ENCODE measurements at regions not wholly inside any gene's neighbourhood (a gene's known extent, or its start where the extent isn't known, plus 50 kb on each side); places are given as distances from the start of the nearest gene placed in this dataset.
"Not testable (repeated sequence)": the region's sequence is repeated elsewhere in the genome, so short reads cannot be mapped to it uniquely, and the experiment has no call there.

- H3K4me3 ChIP-seq (ENCODE audit: low read depth in 1 of 3, low read length in 3 of 3) = no peak overlapping the region
- no peak overlapping the region for H3K27ac ChIP-seq (ENCODE audit: low read depth in 1 of 2, low read length in 2 of 2)
- no peaks in the 10 kb centered on the region for H3K4me1 ChIP-seq (ENCODE audit: control insufficient read depth in 4 of 4, insufficient read depth in 4 of 4, low read length in 3 of 4)
- H3K9ac ChIP-seq (ENCODE audit: low read depth in 1 of 2, low read length in 2 of 2) = no peak overlapping the region
- no peak for DNase-seq (ENCODE audit: low spot score)
- 82% methylated on average over 1 of the region's 1 CpG for WGBS
- no peak for TF ChIP-seq RXRA (IDR thresholded peaks at IDR 0.05)
- TF ChIP-seq TAF1 (conservative IDR thresholded peaks at IDR 0.05) = no peak
- TF ChIP-seq CTCF (IDR thresholded peaks at IDR 0.05; ENCODE audit: low read depth, low read length, missing input control) = no peak
- no peak for TF ChIP-seq HNF4A (conservative IDR thresholded peaks at IDR 0.05)
- TF ChIP-seq HNF4G (IDR thresholded peaks at IDR 0.05) = no peak
- H3K36me3 ChIP-seq (ENCODE audit: control insufficient read depth in 4 of 4, insufficient read depth in 3 of 4, low read depth in 1 of 4, low read length in 3 of 4) = no peaks in the 10 kb centered on the region
- H3K27me3 ChIP-seq (ENCODE audit: control insufficient read depth in 4 of 4, insufficient read depth in 4 of 4, low read length in 3 of 4) = no peaks in the 10 kb centered on the region
- H3K9me3 ChIP-seq (ENCODE audit: control insufficient read depth in 4 of 4, low read length in 3 of 4) = no peaks in the 10 kb centered on the region
These were observed 248.7 kb upstream of the ASCC3 start for GRCh38 chr6:101129851-101130250.

- WGBS = 90% methylated on average over 3 of the region's 3 CpGs
These were observed 247.1 kb upstream of the GRIK2 start for GRCh38 chr6:101146389-101146788.

GRCh38 chr6:101150226-101150625 is 243.3 kb upstream of the GRIK2 start:
- DNase-seq (ENCODE audit: low spot score) = no peak
- H3K9me3 ChIP-seq (ENCODE audit: control insufficient read depth in 4 of 4, low read length in 3 of 4) = no peaks in the 10 kb centered on the region
- TF ChIP-seq RXRA (IDR thresholded peaks at IDR 0.05) (no peak), JUND (IDR thresholded peaks at IDR 0.05) (no peak), FOXA2 (IDR thresholded peaks at IDR 0.05) (no peak), HNF4G (IDR thresholded peaks at IDR 0.05) (no peak), TAF1 (conservative IDR thresholded peaks at IDR 0.05) (no peak), MAX (IDR thresholded peaks at IDR 0.05) (no peak)
- TF ChIP-seq, protein P1, sequence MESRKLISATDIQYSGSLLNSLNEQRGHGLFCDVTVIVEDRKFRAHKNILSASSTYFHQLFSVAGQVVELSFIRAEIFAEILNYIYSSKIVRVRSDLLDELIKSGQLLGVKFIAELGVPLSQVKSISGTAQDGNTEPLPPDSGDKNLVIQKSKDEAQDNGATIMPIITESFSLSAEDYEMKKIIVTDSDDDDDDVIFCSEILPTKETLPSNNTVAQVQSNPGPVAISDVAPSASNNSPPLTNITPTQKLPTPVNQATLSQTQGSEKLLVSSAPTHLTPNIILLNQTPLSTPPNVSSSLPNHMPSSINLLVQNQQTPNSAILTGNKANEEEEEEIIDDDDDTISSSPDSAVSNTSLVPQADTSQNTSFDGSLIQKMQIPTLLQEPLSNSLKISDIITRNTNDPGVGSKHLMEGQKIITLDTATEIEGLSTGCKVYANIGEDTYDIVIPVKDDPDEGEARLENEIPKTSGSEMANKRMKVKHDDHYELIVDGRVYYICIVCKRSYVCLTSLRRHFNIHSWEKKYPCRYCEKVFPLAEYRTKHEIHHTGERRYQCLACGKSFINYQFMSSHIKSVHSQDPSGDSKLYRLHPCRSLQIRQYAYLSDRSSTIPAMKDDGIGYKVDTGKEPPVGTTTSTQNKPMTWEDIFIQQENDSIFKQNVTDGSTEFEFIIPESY (IDR thresholded peaks at IDR 0.05) = no peak
- H3K27ac ChIP-seq (ENCODE audit: low read depth in 1 of 2, low read length in 2 of 2) = no peak overlapping the region
- H3K4me1 ChIP-seq (ENCODE audit: control insufficient read depth in 4 of 4, insufficient read depth in 4 of 4, low read length in 3 of 4) = no peaks in the 10 kb centered on the region
- H3K27me3 ChIP-seq (ENCODE audit: control insufficient read depth in 4 of 4, insufficient read depth in 4 of 4, low read length in 3 of 4) = no peaks in the 10 kb centered on the region
- H3K9ac ChIP-seq (ENCODE audit: low read depth in 1 of 2, low read length in 2 of 2) = no peak overlapping the region
- H3K4me3 ChIP-seq (ENCODE audit: low read depth in 1 of 3, low read length in 3 of 3) = no peak overlapping the region
- no peaks in the 10 kb centered on the region for H3K36me3 ChIP-seq (ENCODE audit: control insufficient read depth in 4 of 4, insufficient read depth in 3 of 4, low read depth in 1 of 4, low read length in 3 of 4)

More at GRCh38 chr6:101146389-101146788, 247.1 kb upstream of the GRIK2 start:
- Histone ChIP-seq H3K4me1 (ENCODE audit: control insufficient read depth in 4 of 4, insufficient read depth in 4 of 4, low read length in 3 of 4) (no peaks in the 10 kb centered on the region), H3K27me3 (ENCODE audit: control insufficient read depth in 4 of 4, insufficient read depth in 4 of 4, low read length in 3 of 4) (no peaks in the 10 kb centered on the region), H3K9ac (ENCODE audit: low read depth in 1 of 2, low read length in 2 of 2) (no peak overlapping the region), H3K9me3 (ENCODE audit: control insufficient read depth in 4 of 4, low read length in 3 of 4) (no peaks in the 10 kb centered on the region), H3K4me3 (ENCODE audit: low read depth in 1 of 3, low read length in 3 of 3) (no peak overlapping the region), H3K27ac (ENCODE audit: low read depth in 1 of 2, low read length in 2 of 2) (no peak overlapping the region), H3K36me3 (ENCODE audit: control insufficient read depth in 4 of 4, insufficient read depth in 3 of 4, low read depth in 1 of 4, low read length in 3 of 4) (no peaks in the 10 kb centered on the region)
- DNase-seq (ENCODE audit: low spot score) = no peak
- no peak for TF ChIP-seq RXRA (IDR thresholded peaks at IDR 0.05)
- TF ChIP-seq SP1 (IDR thresholded peaks at IDR 0.05) = no peak
- TF ChIP-seq CTCF (IDR thresholded peaks at IDR 0.05; ENCODE audit: low read depth, low read length, missing input control) = no peak
- no peak for TF ChIP-seq HNF4G (IDR thresholded peaks at IDR 0.05)

GRCh38 chr6:101157638-101158037 is 235.9 kb upstream of the GRIK2 start:
- not testable (repeated sequence) for H3K4me3 ChIP-seq (ENCODE audit: low read depth in 1 of 3, low read length in 3 of 3); H3K9me3 ChIP-seq (ENCODE audit: control insufficient read depth in 4 of 4, low read length in 3 of 4); H3K27ac ChIP-seq (ENCODE audit: low read depth in 1 of 2, low read length in 2 of 2); H3K27me3 ChIP-seq (ENCODE audit: control insufficient read depth in 4 of 4, insufficient read depth in 4 of 4, low read length in 3 of 4); H3K36me3 ChIP-seq (ENCODE audit: control insufficient read depth in 4 of 4, insufficient read depth in 3 of 4, low read depth in 1 of 4, low read length in 3 of 4); H3K9ac ChIP-seq (ENCODE audit: low read depth in 1 of 2, low read length in 2 of 2); DNase-seq (ENCODE audit: low spot score); H3K4me1 ChIP-seq (ENCODE audit: control insufficient read depth in 4 of 4, insufficient read depth in 4 of 4, low read length in 3 of 4)
- 89% methylated on average over 11 of the region's 11 CpGs for WGBS
